ENCODE measurements at regions not wholly inside any gene's neighbourhood (a gene's known extent, or its start where the extent isn't known, plus 50 kb on each side); places are given as distances from the start of the nearest gene placed in this dataset.

- ATAC-seq, result no peak
- DNase-seq (ENCODE audit: low spot score), result no peak
- Mint-ChIP-seq H3K4me1 (no peaks in the 10 kb centered on the region), H3K9me3 (peaks cover 4% of the 10 kb centered on the region; the same call in 1 of the 2 replicates), H3K4me3 (no peak overlapping the region), H3K27ac (no peak overlapping the region), H3K36me3 (no peaks in the 10 kb centered on the region), H3K27me3 (ENCODE audit: low read depth) (no peaks in the 10 kb centered on the region; the same call in 1 of the 2 replicates)
- TF ChIP-seq AFF4 (CRISPR knock-in tag; IDR thresholded peaks at IDR 0.05; ENCODE audit: borderline replicate concordance) (no peak), NFATC4 (CRISPR knock-in tag; IDR thresholded peaks at IDR 0.05) (no peak), ZNF423 (CRISPR knock-in tag; IDR thresholded peaks at IDR 0.05) (no peak), ZBTB21 (CRISPR knock-in tag; IDR thresholded peaks at IDR 0.05; ENCODE audit: borderline replicate concordance) (no peak), EMX1 (CRISPR knock-in tag; IDR thresholded peaks at IDR 0.05) (no peak), NFYB (CRISPR knock-in tag; conservative IDR thresholded peaks at IDR 0.05; ENCODE audit: low read depth) (no peak), ATF3 (CRISPR knock-in tag; conservative IDR thresholded peaks at IDR 0.05) (no peak), E2F1 (CRISPR knock-in tag; IDR thresholded peaks at IDR 0.05) (no peak), IRF1 (CRISPR knock-in tag; IDR thresholded peaks at IDR 0.05) (no peak), SOX15 (CRISPR knock-in tag; IDR thresholded peaks at IDR 0.05) (no peak)
- CTCF ChIA-PET, result interaction anchor here (1.1 kb wide), 1 partner anchor 112 kb away, joined by 4 read pairs; the partner anchor contains the start of gene FAM50B
- POLR2A ChIA-PET, result interaction anchor here (0.6 kb wide), 1 partner anchor 8 kb away, joined by 6 read pairs; no protein-coding TSS in a partner anchor
Observed at GRCh38 chr6:3960754-3961361, 111.7 kb downstream of the FAM50B start.

GRCh38 chr6:3961581-3962215 is 112.5 kb downstream of the FAM50B start:
- no peak for ATAC-seq
- no peak for TF ChIP-seq FOXP1 (CRISPR knock-in tag; IDR thresholded peaks at IDR 0.05; ENCODE audit: borderline replicate concordance)
- TF ChIP-seq EMX1 (CRISPR knock-in tag; IDR thresholded peaks at IDR 0.05), result no peak
- no peak for TF ChIP-seq TEAD4 (CRISPR knock-in tag; IDR thresholded peaks at IDR 0.05)
- TF ChIP-seq GABPB1 (CRISPR knock-in tag; IDR thresholded peaks at IDR 0.05), result no peak
- TF ChIP-seq ZBTB21 (CRISPR knock-in tag; IDR thresholded peaks at IDR 0.05; ENCODE audit: borderline replicate concordance), result no peak
- TF ChIP-seq PRDM15 (CRISPR knock-in tag; IDR thresholded peaks at IDR 0.05), result no peak
- no peak for TF ChIP-seq MXD4 (CRISPR knock-in tag; IDR thresholded peaks at IDR 0.05; ENCODE audit: borderline replicate concordance)
- no peak for TF ChIP-seq SMAD4 (CRISPR knock-in tag; IDR thresholded peaks at IDR 0.05)
- TF ChIP-seq TCF7 (CRISPR knock-in tag; IDR thresholded peaks at IDR 0.05; ENCODE audit: low read depth), result no peak
- no peak for DNase-seq (ENCODE audit: low spot score)
- H3K27ac Mint-ChIP-seq, result no peak overlapping the region
- no peaks in the 10 kb centered on the region for H3K4me1 Mint-ChIP-seq
- peaks cover 4% of the 10 kb centered on the region; the same call in 1 of the 2 replicates for H3K9me3 Mint-ChIP-seq
- POLR2A ChIA-PET, result interaction anchor here (0.6 to 1.0 kb wide), 2 partner anchors 9 to 42 kb away, joined by 3 to 6 read pairs; no protein-coding TSS in a partner anchor
- CTCF ChIA-PET, result interaction anchor here (1.1 to 1.7 kb wide), 3 partner anchors 17 to 113 kb away, joined by 4 read pairs; partner anchors contain the start of gene FAM50B
- no peaks in the 10 kb centered on the region for H3K36me3 Mint-ChIP-seq
- no peak overlapping the region for H3K4me3 Mint-ChIP-seq
- H3K27me3 Mint-ChIP-seq (ENCODE audit: low read depth), result no peaks in the 10 kb centered on the region; the same call in 1 of the 2 replicates

Measured in WTC11 (cell line).